ENCODE measurements at regions not wholly inside any gene's neighbourhood (a gene's known extent, or its start where the extent isn't known, plus 50 kb on each side); places are given as distances from the start of the nearest gene placed in this dataset.

DNA sequence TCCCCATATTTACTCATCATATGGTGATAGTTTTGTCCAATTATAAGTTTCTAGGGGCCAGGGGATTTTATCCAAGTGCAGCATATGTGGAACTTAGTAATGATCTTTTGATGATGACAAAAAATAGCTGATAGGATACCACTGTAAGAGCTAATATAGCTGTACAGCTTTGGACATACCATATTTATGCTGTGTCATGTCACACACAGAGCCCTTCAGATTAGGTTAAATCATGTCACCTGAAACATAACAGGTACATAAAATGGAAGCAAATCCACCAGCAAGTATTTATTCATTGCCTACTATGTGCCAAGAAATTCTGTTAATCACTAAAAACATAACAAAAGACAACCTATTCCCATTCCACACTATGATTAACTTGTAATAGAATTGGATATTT lies 82.8 kb upstream of the IPO9 start:
- no peak overlapping the region for H2BK120ac ChIP-seq (ENCODE audit: insufficient read depth, low read length, poor library complexity)
- H3K4me2 ChIP-seq (ENCODE audit: low read length) = no peak overlapping the region
- no peaks in the 10 kb centered on the region for H3K79me2 ChIP-seq (ENCODE audit: control insufficient read depth, insufficient read depth, low read length, poor library complexity)
- H3K18ac ChIP-seq (ENCODE audit: low read length) = no peak overlapping the region
- peaks cover 10 to 18% of the 10 kb centered on the region in 2 experiments for H3K4me1 ChIP-seq (ENCODE audit: control insufficient read depth in 1 of 2, insufficient read depth in 2 of 2, low read length in 2 of 2)
- H3K9ac ChIP-seq (ENCODE audit: low read length) = no peak overlapping the region
- H4K12ac ChIP-seq (ENCODE audit: low read depth, low read length) = no peak overlapping the region
- no peak overlapping the region for H3K23ac ChIP-seq (ENCODE audit: low read length)
- H3K9me3 ChIP-seq (ENCODE audit: insufficient read depth, low read depth, low read length) = no peaks in the 10 kb centered on the region
- no peak overlapping the region for H2BK5ac ChIP-seq (ENCODE audit: low read depth, low read length, poor library complexity)
- H3K79me1 ChIP-seq (ENCODE audit: low read length) = peaks cover 1% of the 10 kb centered on the region
- H2AK5ac ChIP-seq (ENCODE audit: low read length) = no peak overlapping the region
- no peak overlapping the region for H2BK12ac ChIP-seq (ENCODE audit: low read length)
- H2AFZ ChIP-seq (ENCODE audit: insufficient read depth, low read length, poor library complexity) = no peak overlapping the region
- H3K4ac ChIP-seq (ENCODE audit: low read depth, low read length) = no peak overlapping the region
- no peaks in the 10 kb centered on the region for H3K27me3 ChIP-seq (ENCODE audit: insufficient read depth, low read length)
- H3K4me3 ChIP-seq (ENCODE audit: low read depth, low read length) = no peak overlapping the region
- DNase-seq = no peak
- H3K14ac ChIP-seq (ENCODE audit: low read length) = no peak overlapping the region
- H3K36me3 ChIP-seq (ENCODE audit: control insufficient read depth in 1 of 2, insufficient read depth in 2 of 2, low read length in 2 of 2) = no peaks in the 10 kb centered on the region
- no peak overlapping the region for H4K91ac ChIP-seq (ENCODE audit: low read depth, low read length)
- no peak overlapping the region for H4K8ac ChIP-seq (ENCODE audit: low read depth, low read length)
- H3K27ac ChIP-seq (ENCODE audit: low read depth, low read length) = no peak overlapping the region

DNA sequence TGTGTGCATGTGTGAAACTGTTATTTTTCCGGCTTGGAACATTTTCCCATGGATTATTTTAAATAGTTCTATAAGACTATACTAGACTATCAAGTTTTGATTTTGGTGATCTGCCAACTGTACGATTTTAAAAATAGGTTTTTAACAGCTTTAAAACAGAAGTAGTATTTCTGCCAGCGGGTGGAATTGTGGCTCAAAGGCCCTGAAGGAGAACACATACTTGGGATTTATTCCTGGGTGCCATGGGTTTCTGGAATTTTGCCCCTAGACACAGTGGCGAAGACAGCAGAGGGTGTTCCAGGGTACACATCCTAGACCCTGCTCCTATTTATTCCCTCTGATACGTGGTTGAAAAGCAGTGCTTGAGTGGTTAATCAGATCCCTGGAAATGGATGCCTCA lies 81.7 kb upstream of the IPO9 start:
- Histone ChIP-seq H3K23ac (ENCODE audit: low read length) (no peak overlapping the region), H3K79me1 (ENCODE audit: low read length) (peaks cover 5% of the 10 kb centered on the region), H3K79me2 (ENCODE audit: control insufficient read depth, insufficient read depth, low read length, poor library complexity) (no peaks in the 10 kb centered on the region), H3K9me3 (ENCODE audit: insufficient read depth, low read depth, low read length) (no peaks in the 10 kb centered on the region), H3K27me3 (ENCODE audit: insufficient read depth, low read length) (no peaks in the 10 kb centered on the region), H4K12ac (ENCODE audit: low read depth, low read length) (no peak overlapping the region), H3K14ac (ENCODE audit: low read length) (no peak overlapping the region), H3K4me3 (ENCODE audit: low read depth, low read length) (no peak overlapping the region), H2BK5ac (ENCODE audit: low read depth, low read length, poor library complexity) (no peak overlapping the region), H3K9ac (ENCODE audit: low read length) (no peak overlapping the region), H2BK120ac (ENCODE audit: insufficient read depth, low read length, poor library complexity) (no peak overlapping the region), H3K4me2 (ENCODE audit: low read length) (no peak overlapping the region), H2AFZ (ENCODE audit: insufficient read depth, low read length, poor library complexity) (no peak overlapping the region), H3K4me1 (ENCODE audit: control insufficient read depth in 1 of 2, insufficient read depth in 2 of 2, low read length in 2 of 2) (peaks cover 10 to 19% of the 10 kb centered on the region in 2 experiments), H4K8ac (ENCODE audit: low read depth, low read length) (no peak overlapping the region), H3K4ac (ENCODE audit: low read depth, low read length) (no peak overlapping the region), H2AK5ac (ENCODE audit: low read length) (no peak overlapping the region), H3K18ac (ENCODE audit: low read length) (no peak overlapping the region), H4K91ac (ENCODE audit: low read depth, low read length) (no peak overlapping the region), H2BK12ac (ENCODE audit: low read length) (no peak overlapping the region), H3K27ac (ENCODE audit: low read depth, low read length) (no peak overlapping the region), H3K36me3 (ENCODE audit: control insufficient read depth in 1 of 2, insufficient read depth in 2 of 2, low read length in 2 of 2) (no peaks in the 10 kb centered on the region)
- no peak for DNase-seq
- WGBS (ENCODE audit: extremely low coverage, insufficient coverage, insufficient read length) = no CpG with 5 or more reads among the region's 5 CpGs

DNA sequence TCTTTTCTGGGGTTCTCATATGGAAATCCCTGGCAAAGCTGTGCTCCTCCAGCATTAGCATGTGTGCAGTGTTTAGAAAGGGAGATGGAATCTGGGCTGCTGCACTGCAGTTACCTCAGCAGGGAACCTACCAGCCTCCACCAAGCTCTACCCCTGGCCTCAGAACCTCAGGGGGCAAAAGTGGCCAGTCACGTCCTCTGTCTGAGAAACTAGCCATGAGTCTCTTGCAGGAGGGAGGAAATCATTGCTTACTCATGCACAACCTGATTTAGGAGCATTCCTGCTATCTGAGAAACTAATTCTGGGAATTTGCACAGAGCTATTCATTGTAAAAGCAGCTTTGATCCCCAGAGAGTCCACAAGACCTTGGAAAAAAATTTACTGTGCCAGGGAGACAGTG lies 80.6 kb upstream of the IPO9 start:
- Histone ChIP-seq H2BK12ac (ENCODE audit: low read length) (no peak overlapping the region), H3K4me2 (ENCODE audit: low read length) (no peak overlapping the region), H3K27ac (ENCODE audit: low read depth, low read length) (peak overlapping the region; percentile 16), H3K27me3 (ENCODE audit: insufficient read depth, low read length) (no peaks in the 10 kb centered on the region), H3K36me3 (ENCODE audit: control insufficient read depth in 1 of 2, insufficient read depth in 2 of 2, low read length in 2 of 2) (no peaks in the 10 kb centered on the region), H3K23ac (ENCODE audit: low read length) (no peak overlapping the region), H3K14ac (ENCODE audit: low read length) (no peak overlapping the region), H3K9ac (ENCODE audit: low read length) (no peak overlapping the region), H3K4me1 (ENCODE audit: control insufficient read depth in 1 of 2, insufficient read depth in 2 of 2, low read length in 2 of 2) (peaks cover 10 to 19% of the 10 kb centered on the region in 2 experiments), H2BK120ac (ENCODE audit: insufficient read depth, low read length, poor library complexity) (no peak overlapping the region), H2AFZ (ENCODE audit: insufficient read depth, low read length, poor library complexity) (no peak overlapping the region), H3K79me2 (ENCODE audit: control insufficient read depth, insufficient read depth, low read length, poor library complexity) (no peaks in the 10 kb centered on the region), H2BK5ac (ENCODE audit: low read depth, low read length, poor library complexity) (no peak overlapping the region), H3K4ac (ENCODE audit: low read depth, low read length) (no peak overlapping the region), H3K18ac (ENCODE audit: low read length) (no peak overlapping the region), H4K91ac (ENCODE audit: low read depth, low read length) (no peak overlapping the region), H2AK5ac (ENCODE audit: low read length) (no peak overlapping the region), H4K8ac (ENCODE audit: low read depth, low read length) (no peak overlapping the region), H3K9me3 (ENCODE audit: insufficient read depth, low read depth, low read length) (no peaks in the 10 kb centered on the region), H3K79me1 (ENCODE audit: low read length) (peaks cover 5% of the 10 kb centered on the region), H4K12ac (ENCODE audit: low read depth, low read length) (no peak overlapping the region), H3K4me3 (ENCODE audit: low read depth, low read length) (no peak overlapping the region)
- peak; percentile 76 for DNase-seq
- WGBS (ENCODE audit: extremely low coverage, insufficient coverage, insufficient read length) = no CpG with 5 or more reads among the region's 1 CpG

DNA sequence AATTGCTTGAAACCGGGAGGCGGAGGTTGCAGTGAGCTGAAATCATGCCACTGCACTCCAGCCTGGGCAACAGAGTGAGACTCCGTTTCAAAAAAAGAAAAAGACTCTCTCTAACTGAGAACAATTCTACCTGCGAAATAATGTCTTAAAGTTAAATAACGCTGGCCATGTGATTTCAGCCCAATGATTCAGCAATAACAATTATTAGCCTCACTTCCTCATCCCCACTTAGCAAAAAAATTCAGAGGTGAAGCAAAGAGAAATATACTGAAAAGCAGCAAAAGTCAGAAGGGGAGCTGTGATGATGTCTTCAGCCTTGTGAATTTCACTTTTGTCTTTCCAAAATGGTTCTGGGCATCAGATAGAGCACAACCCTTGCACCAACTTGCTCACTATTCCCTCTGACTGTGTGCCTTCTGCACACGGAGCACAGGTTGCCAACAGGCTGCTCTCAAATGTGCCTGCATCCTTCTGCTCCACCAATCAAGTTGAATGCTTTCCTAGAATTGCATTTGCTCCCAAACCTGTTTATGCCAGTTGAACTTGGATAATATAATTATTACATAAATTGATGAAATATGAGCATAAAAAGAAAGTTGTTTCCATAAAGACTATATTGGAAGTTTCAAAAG lies 79.8 kb upstream of the IPO9 start:
- Histone ChIP-seq H3K4ac (ENCODE audit: low read depth, low read length) (no peak overlapping the region), H4K91ac (ENCODE audit: low read depth, low read length) (peak overlapping the region; percentile 46), H3K4me2 (ENCODE audit: low read length) (no peak overlapping the region), H3K79me2 (ENCODE audit: control insufficient read depth, insufficient read depth, low read length, poor library complexity) (no peaks in the 10 kb centered on the region), H3K18ac (ENCODE audit: low read length) (no peak overlapping the region), H2AK5ac (ENCODE audit: low read length) (no peak overlapping the region), H2AFZ (ENCODE audit: insufficient read depth, low read length, poor library complexity) (no peak overlapping the region), H3K4me3 (ENCODE audit: low read depth, low read length) (no peak overlapping the region), H2BK5ac (ENCODE audit: low read depth, low read length, poor library complexity) (no peak overlapping the region), H4K12ac (ENCODE audit: low read depth, low read length) (no peak overlapping the region), H3K4me1 (ENCODE audit: control insufficient read depth in 1 of 2, insufficient read depth in 2 of 2, low read length in 2 of 2) (peaks cover 10 to 21% of the 10 kb centered on the region in 2 experiments), H2BK12ac (ENCODE audit: low read length) (no peak overlapping the region), H3K79me1 (ENCODE audit: low read length) (peaks cover 5% of the 10 kb centered on the region), H3K9ac (ENCODE audit: low read length) (peak overlapping the region; percentile 28), H3K36me3 (ENCODE audit: control insufficient read depth in 1 of 2, insufficient read depth in 2 of 2, low read length in 2 of 2) (no peaks in the 10 kb centered on the region), H3K27ac (ENCODE audit: low read depth, low read length) (no peak overlapping the region), H3K23ac (ENCODE audit: low read length) (no peak overlapping the region), H3K27me3 (ENCODE audit: insufficient read depth, low read length) (no peaks in the 10 kb centered on the region), H4K8ac (ENCODE audit: low read depth, low read length) (no peak overlapping the region), H3K9me3 (ENCODE audit: insufficient read depth, low read depth, low read length) (no peaks in the 10 kb centered on the region), H3K14ac (ENCODE audit: low read length) (no peak overlapping the region), H2BK120ac (ENCODE audit: insufficient read depth, low read length, poor library complexity) (no peak overlapping the region)
- DNase-seq = no peak
- no CpG with 5 or more reads among the region's 6 CpGs for WGBS (ENCODE audit: extremely low coverage, insufficient coverage, insufficient read length)
